ENCODE measurements at regions not wholly inside any gene's neighbourhood (a gene's known extent, or its start where the extent isn't known, plus 50 kb on each side); places are given as distances from the start of the nearest gene placed in this dataset.

GRCh38 chr9:124179196-124180071 is 78.3 kb upstream of the NEK6 start:
- intact Hi-C loops (cut with DNase I; ENCODE audit: low total_unique reads) = no loop called here
- no peak for TF ChIP-seq POLR2A (IDR thresholded peaks at IDR 0.05)
- TF ChIP-seq POLR2AphosphoS5 (IDR thresholded peaks at IDR 0.05) = no peak
- no peak for TF ChIP-seq CTCF (IDR thresholded peaks at IDR 0.05 in 8 of 11, conservative IDR thresholded peaks at IDR 0.05 in 3 of 11)
- Histone ChIP-seq H3K27ac (no peak overlapping the region), H3K36me3 (no peaks in the 10 kb centered on the region), H3K4me1 (peaks cover 0 to 6% (median under 1%) of the 10 kb centered on the region in 6 donors), H3K9me3 (peaks cover 0 to 3% (median 0%) of the 10 kb centered on the region in 8 donors), H3K4me3 (no peak overlapping the region), H3K27me3 (replicated peaks in 1 of 7) (peaks cover 0 to 22% (median 0%) of the 10 kb centered on the region in 7 donors)
- no peak for DNase-seq
- whole genome bisulfite sequencing, 5 donors = 85 to 94% (median 89%) methylated on average over 19 of the region's 19 CpGs

- no peak overlapping the region for H3K27ac ChIP-seq
- peaks cover 0 to 3% (median 0%) of the 10 kb centered on the region in 8 donors for H3K9me3 ChIP-seq
- intact Hi-C loops (cut with DNase I; ENCODE audit: low total_unique reads) = no loop called here
- H3K27me3 ChIP-seq (replicated peaks in 1 of 7) = peaks cover 0 to 22% (median 0%) of the 10 kb centered on the region in 7 donors
- no peaks in the 10 kb centered on the region for H3K36me3 ChIP-seq
- H3K4me1 ChIP-seq = no peaks in the 10 kb centered on the region
- WGBS, 5 donors = 26 to 53% (median 32%) methylated on average over 4 to 7 of the region's 7 CpGs
- H3K4me3 ChIP-seq = no peak overlapping the region
- TF ChIP-seq POLR2AphosphoS5 (IDR thresholded peaks at IDR 0.05) (no peak), POLR2A (IDR thresholded peaks at IDR 0.05) (no peak), CTCF (IDR thresholded peaks at IDR 0.05 in 8 of 11, conservative IDR thresholded peaks at IDR 0.05 in 3 of 11) (no peak)
- DNase-seq = no peak
These were observed 77.2 kb upstream of the NEK6 start for GRCh38 chr9:124180557-124180956.

- intact Hi-C loops (cut with DNase I; ENCODE audit: low total_unique reads) = no loop called here
- no peak for TF ChIP-seq CTCF (IDR thresholded peaks at IDR 0.05 in 8 of 11, conservative IDR thresholded peaks at IDR 0.05 in 3 of 11)
- TF ChIP-seq POLR2AphosphoS5 (IDR thresholded peaks at IDR 0.05) = no peak
- TF ChIP-seq POLR2A (IDR thresholded peaks at IDR 0.05) = no peak
- no peak for DNase-seq
- no peaks in the 10 kb centered on the region for H3K4me1 ChIP-seq
- peaks cover 0 to 32% (median 0%) of the 10 kb centered on the region in 7 donors for H3K27me3 ChIP-seq (replicated peaks in 1 of 7)
- peaks cover 0 to 3% (median 0%) of the 10 kb centered on the region in 8 donors for H3K9me3 ChIP-seq
- no peak overlapping the region for H3K27ac ChIP-seq
- no peaks in the 10 kb centered on the region for H3K36me3 ChIP-seq
- no peak overlapping the region for H3K4me3 ChIP-seq
- WGBS, 5 donors = 74 to 88% (median 81%) methylated on average over 5 of the region's 5 CpGs
These were observed 75.0 kb upstream of the NEK6 start for GRCh38 chr9:124182741-124183140.

GRCh38 chr9:124183772-124184171 is 74.0 kb upstream of the NEK6 start:
- Histone ChIP-seq H3K36me3 (no peaks in the 10 kb centered on the region), H3K27ac (no peak overlapping the region), H3K9me3 (peaks cover 0 to 3% (median 0%) of the 10 kb centered on the region in 8 donors), H3K27me3 (replicated peaks in 1 of 7) (peaks cover 0 to 32% (median 0%) of the 10 kb centered on the region in 7 donors), H3K4me1 (no peaks in the 10 kb centered on the region), H3K4me3 (no peak overlapping the region)
- intact Hi-C loops (cut with DNase I; ENCODE audit: low total_unique reads) = no loop called here
- TF ChIP-seq POLR2AphosphoS5 (IDR thresholded peaks at IDR 0.05) (no peak), POLR2A (IDR thresholded peaks at IDR 0.05) (no peak), CTCF (IDR thresholded peaks at IDR 0.05 in 8 of 11, conservative IDR thresholded peaks at IDR 0.05 in 3 of 11) (no peak)
- 92 to 96% (median 94%) methylated on average over 3 of the region's 3 CpGs for WGBS, 5 donors
- no peak for DNase-seq

Measured in spleen (tissue), 11 donors.